Astrocyte (in vitro differentiated cells and primary cell): ENCODE measurements at regions not wholly inside any gene's neighbourhood (a gene's known extent, or its start where the extent isn't known, plus 50 kb on each side); places are given as distances from the start of the nearest gene placed in this dataset.

Experiments used
- CTCF ChIP-seq: IDR thresholded peaks from 2 replicates; pipeline ENCODE4 v1.5.1; 2011; ENCODE audit warnings: low read depth, mild to moderate bottlenecking, inconsistent platforms, low read length, moderate library complexity; ENCODE audit not compliant: insufficient read depth
- EZH2 ChIP-seq: IDR thresholded peaks from 2 replicates; pipeline ENCODE4 v1.6.1; 2012; ENCODE audit warnings: mild to moderate bottlenecking, low read length, inconsistent platforms; ENCODE audit not compliant: insufficient read depth

- TF ChIP-seq CTCF, result no peak
- no peak for TF ChIP-seq EZH2
These were observed 593.8 kb downstream of the LRRIQ3 start for GRCh38 chr1:73604211-73604610.
